OCI-LY1 (cell line): ENCODE measurements at regions not wholly inside any gene's neighbourhood (a gene's known extent, or its start where the extent isn't known, plus 50 kb on each side); places are given as distances from the start of the nearest gene placed in this dataset.

Experiments used
- EZH2 ChIP-seq: fragments of 200-600 bp; sonication (generic), shearing (Covaris generic); IDR thresholded peaks from 2 replicates; pipeline ENCODE4 v1.8.0; 2017; ENCODE audit warnings: borderline replicate concordance, mixed run types, mild to moderate bottlenecking, antibody characterized with exemption, low read length, moderate library complexity, mixed read lengths
- TF ChIP-seq, protein P1 (sequence below): fragments of 200-600 bp; sonication (generic), shearing (Covaris generic); IDR thresholded peaks from 2 replicates; pipeline ENCODE4 v1.5.1; 2017; ENCODE audit warnings: mild to moderate bottlenecking, antibody characterized with exemption, low read length, moderate library complexity, mixed read lengths

DNA sequence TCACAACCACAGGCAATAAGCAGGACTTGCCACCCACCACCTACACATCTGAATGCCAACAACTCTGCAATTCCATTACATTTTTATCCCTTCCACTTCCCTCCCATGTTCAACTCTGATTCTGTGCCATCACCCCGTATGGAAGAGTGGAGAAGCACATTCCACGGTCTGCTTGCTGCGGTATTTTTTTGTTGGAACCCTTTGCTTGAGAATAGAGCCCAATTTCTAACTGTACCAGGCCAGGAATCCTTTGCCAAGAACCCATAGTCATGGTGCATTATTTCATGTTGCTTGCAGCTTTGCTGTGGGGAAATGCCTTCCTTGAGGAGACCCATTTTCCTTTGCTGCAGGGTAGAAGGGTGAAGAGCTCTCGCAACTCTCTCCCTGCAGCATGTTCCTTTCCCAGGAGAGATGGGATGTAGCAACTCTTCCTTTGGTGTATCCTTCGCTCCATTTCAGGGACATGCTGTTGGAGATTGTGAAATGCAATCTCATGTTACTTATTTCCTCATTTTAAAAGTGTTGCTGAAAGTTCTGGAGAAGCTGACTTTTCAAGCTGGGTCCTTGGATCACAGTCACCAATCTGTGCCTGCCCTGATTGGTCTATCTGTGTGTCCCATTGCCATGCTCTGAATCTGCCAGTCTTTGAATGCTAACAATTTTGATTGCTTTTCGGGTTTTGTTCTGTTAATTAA is 69.8 kb upstream of the STARD13 start:
- no peak for TF ChIP-seq EZH2
- TF ChIP-seq, protein P1, sequence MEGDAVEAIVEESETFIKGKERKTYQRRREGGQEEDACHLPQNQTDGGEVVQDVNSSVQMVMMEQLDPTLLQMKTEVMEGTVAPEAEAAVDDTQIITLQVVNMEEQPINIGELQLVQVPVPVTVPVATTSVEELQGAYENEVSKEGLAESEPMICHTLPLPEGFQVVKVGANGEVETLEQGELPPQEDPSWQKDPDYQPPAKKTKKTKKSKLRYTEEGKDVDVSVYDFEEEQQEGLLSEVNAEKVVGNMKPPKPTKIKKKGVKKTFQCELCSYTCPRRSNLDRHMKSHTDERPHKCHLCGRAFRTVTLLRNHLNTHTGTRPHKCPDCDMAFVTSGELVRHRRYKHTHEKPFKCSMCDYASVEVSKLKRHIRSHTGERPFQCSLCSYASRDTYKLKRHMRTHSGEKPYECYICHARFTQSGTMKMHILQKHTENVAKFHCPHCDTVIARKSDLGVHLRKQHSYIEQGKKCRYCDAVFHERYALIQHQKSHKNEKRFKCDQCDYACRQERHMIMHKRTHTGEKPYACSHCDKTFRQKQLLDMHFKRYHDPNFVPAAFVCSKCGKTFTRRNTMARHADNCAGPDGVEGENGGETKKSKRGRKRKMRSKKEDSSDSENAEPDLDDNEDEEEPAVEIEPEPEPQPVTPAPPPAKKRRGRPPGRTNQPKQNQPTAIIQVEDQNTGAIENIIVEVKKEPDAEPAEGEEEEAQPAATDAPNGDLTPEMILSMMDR, result no peak
